IgD-negative memory B cell (primary cell): ENCODE measurements at regions not wholly inside any gene's neighbourhood (a gene's known extent, or its start where the extent isn't known, plus 50 kb on each side); places are given as distances from the start of the nearest gene placed in this dataset.

ENCODE experiments used
- H3K27ac Mint-ChIP-seq, 3 donors: one replicate each; pipeline ENCODE4 v1.8.0; 2020 to 2022; ENCODE audit warnings: mild to moderate bottlenecking in 3 of 3, mixed read lengths in 3 of 3, moderate library complexity in 1 of 3
- H3K27me3 Mint-ChIP-seq: one replicate; pipeline ENCODE4 v1.8.0; 2021; ENCODE audit warnings: mixed read lengths
- H3K36me3 Mint-ChIP-seq: one replicate; pipeline ENCODE4 v1.8.0; 2020; ENCODE audit warnings: mild to moderate bottlenecking, mixed read lengths
- H3K4me1 Mint-ChIP-seq, 3 donors: one replicate each; pipeline ENCODE4 v1.8.0; 2020 to 2022; ENCODE audit warnings: mixed read lengths in 3 of 3, mild to moderate bottlenecking in 1 of 3
- H3K4me3 Mint-ChIP-seq, 4 donors: one replicate each; pipeline ENCODE4 v1.8.0; 2020 to 2022; ENCODE audit warnings: mild to moderate bottlenecking in 4 of 4, mixed read lengths in 4 of 4, moderate library complexity in 3 of 4
- H3K9me3 Mint-ChIP-seq, 3 donors: one replicate each; pipeline ENCODE4 v1.8.0; 2020 to 2021; ENCODE audit warnings: mixed read lengths in 3 of 3, mild to moderate bottlenecking in 1 of 3

DNA sequence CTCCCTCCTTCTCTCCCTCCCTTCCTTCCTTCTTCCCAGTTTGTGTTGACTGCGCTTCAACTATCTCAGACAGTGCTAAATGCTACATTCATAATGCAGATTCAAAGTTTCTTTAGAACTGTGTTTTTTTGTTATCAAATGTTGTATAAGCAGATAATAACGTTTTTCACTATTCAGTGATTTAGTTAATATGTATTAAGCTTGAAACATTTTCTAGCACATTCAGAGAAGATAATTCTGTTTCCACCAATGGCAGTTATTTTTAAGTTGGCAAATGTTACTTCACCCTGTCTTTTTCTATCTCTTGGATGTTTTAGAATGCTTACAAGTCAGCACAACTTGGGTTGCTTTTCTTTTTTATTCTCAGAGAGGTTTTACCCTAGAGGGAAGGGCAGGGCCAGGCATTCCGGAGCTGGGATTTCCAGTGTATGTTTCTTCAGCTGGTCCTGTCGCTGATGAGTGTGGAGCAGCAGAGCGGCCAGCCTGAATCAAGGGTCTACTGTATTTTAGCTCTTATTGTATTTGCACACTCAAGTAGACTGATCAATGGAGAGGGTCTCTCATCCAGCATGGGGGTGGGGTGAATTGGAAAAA is 162.3 kb upstream of the ARHGAP20 start:
- Mint-ChIP-seq H3K4me3 (no peak overlapping the region), H3K4me1 (peaks cover 0 to 4% (median 2%) of the 10 kb centered on the region in 3 donors), H3K27me3 (no peaks in the 10 kb centered on the region), H3K9me3 (peaks cover 0 to 4% (median 0%) of the 10 kb centered on the region in 3 donors), H3K27ac (peak overlapping the region in 1 of 3 donors; percentile 2), H3K36me3 (no peaks in the 10 kb centered on the region)

DNA sequence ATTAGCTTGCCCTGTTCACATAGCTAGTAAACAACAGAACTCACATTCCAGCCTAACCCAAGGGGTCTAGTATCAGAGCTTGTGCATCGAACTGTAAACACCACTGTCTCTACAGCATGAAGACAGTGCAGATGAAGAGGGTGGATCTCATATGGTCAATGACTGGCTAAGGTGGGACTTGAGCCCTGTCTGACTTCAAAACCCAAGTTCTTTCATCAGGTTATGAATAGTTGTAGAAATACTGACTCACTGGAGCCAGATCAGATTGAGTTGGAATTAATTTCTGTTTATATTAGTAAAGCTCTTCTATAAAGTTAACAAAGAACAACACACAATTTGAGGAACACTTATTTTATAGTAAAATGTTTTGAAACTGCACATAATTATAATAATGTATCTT is 161.7 kb upstream of the ARHGAP20 start:
- Mint-ChIP-seq H3K27ac (no peak overlapping the region), H3K36me3 (no peaks in the 10 kb centered on the region), H3K27me3 (no peaks in the 10 kb centered on the region), H3K4me1 (peaks cover 0 to 4% (median 2%) of the 10 kb centered on the region in 3 donors), H3K9me3 (peaks cover 0 to 1% (median 0%) of the 10 kb centered on the region in 3 donors), H3K4me3 (no peak overlapping the region)

DNA sequence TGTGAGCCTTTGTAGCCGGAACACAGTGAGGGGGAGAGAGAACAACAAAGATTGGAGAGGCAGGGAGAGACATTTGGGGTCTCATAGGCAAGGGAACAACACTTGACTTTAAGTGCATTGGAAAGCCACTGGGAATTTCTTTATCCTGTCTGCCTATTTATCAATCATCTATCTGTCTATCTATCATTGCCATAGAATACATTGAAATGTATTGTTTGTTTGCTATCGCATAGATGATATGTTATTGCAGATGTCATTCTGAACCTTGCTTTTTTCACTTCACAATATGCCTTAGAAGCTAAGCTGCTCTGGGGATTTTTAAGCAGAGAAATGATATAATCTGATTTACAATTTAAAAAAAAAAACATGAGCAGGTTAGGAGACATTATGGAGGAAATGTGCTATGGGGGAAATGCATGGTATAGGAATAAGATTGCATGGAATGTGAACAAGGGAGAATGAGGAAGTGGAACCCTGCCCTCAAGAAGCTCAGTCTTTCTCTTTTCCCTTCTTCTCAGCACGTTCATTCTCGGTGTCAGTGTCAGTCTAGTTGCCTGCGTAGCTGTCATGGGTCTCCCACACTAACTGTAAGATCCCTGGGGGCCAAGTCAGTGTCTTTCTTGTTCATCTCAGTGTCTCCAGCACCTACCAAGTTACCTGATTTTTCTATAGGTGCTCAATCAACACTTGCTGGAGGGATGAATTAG is 158.7 kb upstream of the ARHGAP20 start:
- H3K4me1 Mint-ChIP-seq = peaks cover 0 to 4% (median 4%) of the 10 kb centered on the region in 3 donors
- no peaks in the 10 kb centered on the region for H3K9me3 Mint-ChIP-seq
- H3K36me3 Mint-ChIP-seq = no peaks in the 10 kb centered on the region
- peak overlapping the region in 1 of 4 donors; percentile 6 for H3K4me3 Mint-ChIP-seq
- no peaks in the 10 kb centered on the region for H3K27me3 Mint-ChIP-seq
- peak overlapping the region in 1 of 3 donors; percentile 48 for H3K27ac Mint-ChIP-seq

DNA sequence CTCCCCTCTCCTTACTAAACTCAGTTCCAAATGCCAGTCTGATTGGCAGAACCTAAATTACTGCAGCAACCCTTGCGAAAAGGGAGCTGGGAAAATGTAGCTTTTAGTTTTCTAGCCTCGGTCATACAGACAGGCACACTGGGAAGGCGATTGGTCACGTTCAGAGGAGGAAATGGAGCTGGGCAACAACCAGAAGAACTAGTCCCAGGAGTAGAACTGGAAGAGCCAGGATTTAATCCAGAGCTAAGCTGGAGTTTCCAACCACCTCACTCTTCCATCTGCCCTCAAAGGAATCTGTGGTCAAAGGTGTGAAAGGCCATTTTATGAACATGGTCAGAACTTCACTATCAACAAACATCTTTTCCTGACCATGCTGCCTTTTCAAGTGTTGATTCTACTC is 155.7 kb upstream of the ARHGAP20 start:
- peaks cover 0 to 4% (median 4%) of the 10 kb centered on the region in 3 donors for H3K4me1 Mint-ChIP-seq
- H3K27me3 Mint-ChIP-seq = no peaks in the 10 kb centered on the region
- no peaks in the 10 kb centered on the region for H3K9me3 Mint-ChIP-seq
- H3K4me3 Mint-ChIP-seq = no peak overlapping the region
- no peak overlapping the region for H3K27ac Mint-ChIP-seq
- no peaks in the 10 kb centered on the region for H3K36me3 Mint-ChIP-seq

DNA sequence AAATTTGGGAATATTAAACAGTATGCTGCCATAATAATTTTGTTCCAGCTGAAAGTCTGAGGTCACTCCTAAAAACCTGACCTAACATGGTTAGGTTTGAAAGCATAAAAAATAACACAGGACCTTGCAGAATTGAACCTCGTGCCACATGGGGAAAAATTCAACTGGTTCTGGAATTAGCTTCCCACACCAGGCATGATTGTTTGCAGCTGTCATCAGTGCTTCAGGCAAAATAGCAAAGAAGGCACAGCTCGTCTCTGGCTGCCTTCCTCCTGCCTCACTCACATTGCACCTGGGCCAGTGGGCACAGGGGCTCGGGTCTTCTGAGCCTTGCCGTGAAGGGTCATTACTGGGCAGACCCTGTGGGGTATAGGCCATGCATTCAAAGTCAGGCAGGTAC is 153.8 kb upstream of the ARHGAP20 start:
- Mint-ChIP-seq H3K4me1 (peaks cover 0 to 3% (median 2%) of the 10 kb centered on the region in 3 donors), H3K27me3 (no peaks in the 10 kb centered on the region), H3K4me3 (no peak overlapping the region)

DNA sequence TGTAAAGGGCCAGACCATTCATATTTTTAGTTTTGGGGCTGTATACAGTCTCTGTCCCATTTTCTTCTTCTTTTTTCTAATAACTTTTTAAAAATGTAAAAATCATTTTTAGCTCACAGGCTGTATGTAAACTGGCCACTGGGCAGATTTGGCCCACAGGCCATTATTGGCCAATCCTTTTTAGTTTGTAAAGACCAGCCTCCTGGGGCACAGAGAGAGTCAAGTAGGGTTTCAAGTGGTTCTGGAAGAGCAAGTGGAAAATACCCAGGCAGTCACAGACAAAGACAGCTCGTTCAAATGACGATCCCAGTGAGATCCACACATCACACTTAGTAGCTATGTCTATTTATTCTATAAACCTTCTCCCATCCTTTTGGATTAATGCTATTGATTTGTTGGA is 150.2 kb upstream of the ARHGAP20 start:
- Mint-ChIP-seq H3K4me1 (peaks cover 5 to 14% (median 13%) of the 10 kb centered on the region in 3 donors), H3K9me3 (no peaks in the 10 kb centered on the region), H3K36me3 (no peaks in the 10 kb centered on the region), H3K27me3 (peaks cover 1% of the 10 kb centered on the region), H3K4me3 (no peak overlapping the region), H3K27ac (no peak overlapping the region)

More for the DNA sequence above, 153.8 kb upstream of the ARHGAP20 start:
- H3K9me3 Mint-ChIP-seq = no peaks in the 10 kb centered on the region
- no peak overlapping the region for H3K27ac Mint-ChIP-seq
- no peaks in the 10 kb centered on the region for H3K36me3 Mint-ChIP-seq

DNA sequence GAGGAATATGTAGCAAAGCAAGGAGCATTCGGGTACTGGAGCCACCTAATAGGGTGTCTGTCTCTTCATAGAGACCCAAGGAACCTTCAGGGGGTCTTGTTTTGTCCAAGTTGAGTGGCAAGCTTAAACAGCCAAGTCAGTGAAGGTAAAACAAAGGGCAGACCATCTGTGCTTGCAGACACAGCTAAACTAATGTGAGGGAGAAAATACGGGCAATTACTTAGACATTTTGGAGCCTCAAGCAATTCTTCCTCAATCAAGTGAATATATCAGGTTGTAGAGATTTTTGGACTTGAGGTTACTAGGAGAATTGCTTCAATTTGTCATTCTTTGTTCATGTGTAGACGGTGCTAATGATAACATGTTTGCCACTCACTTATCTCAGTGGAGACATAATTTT is 148.2 kb upstream of the ARHGAP20 start:
- H3K9me3 Mint-ChIP-seq = no peaks in the 10 kb centered on the region
- H3K36me3 Mint-ChIP-seq = no peaks in the 10 kb centered on the region
- H3K4me3 Mint-ChIP-seq = no peak overlapping the region
- H3K27me3 Mint-ChIP-seq = peaks cover 1% of the 10 kb centered on the region
- peaks cover 6 to 23% (median 14%) of the 10 kb centered on the region in 3 donors for H3K4me1 Mint-ChIP-seq
- no peak overlapping the region for H3K27ac Mint-ChIP-seq

DNA sequence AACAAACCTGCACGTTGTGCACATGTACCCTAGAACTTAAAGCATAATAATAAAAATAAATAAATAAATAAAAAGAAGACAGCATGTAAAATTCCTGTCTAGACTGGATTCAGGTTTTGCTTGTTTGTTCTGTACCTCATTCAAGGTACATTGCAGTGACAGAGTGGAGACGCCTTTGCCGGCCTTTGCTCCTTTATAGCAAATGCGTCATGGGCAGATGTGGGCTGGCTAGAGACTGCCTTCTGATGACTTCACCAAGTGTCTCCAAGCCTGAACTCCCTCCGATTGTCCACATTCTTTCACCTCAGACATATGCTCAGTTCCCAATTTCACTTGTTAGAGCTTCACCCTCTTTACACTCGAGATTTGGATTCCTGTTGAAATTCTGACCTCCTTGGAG is 147.8 kb upstream of the ARHGAP20 start:
- Mint-ChIP-seq H3K4me3 (no peak overlapping the region), H3K36me3 (no peaks in the 10 kb centered on the region), H3K27ac (no peak overlapping the region), H3K9me3 (no peaks in the 10 kb centered on the region), H3K4me1 (peaks cover 6 to 23% (median 14%) of the 10 kb centered on the region in 3 donors), H3K27me3 (peaks cover 1% of the 10 kb centered on the region)

DNA sequence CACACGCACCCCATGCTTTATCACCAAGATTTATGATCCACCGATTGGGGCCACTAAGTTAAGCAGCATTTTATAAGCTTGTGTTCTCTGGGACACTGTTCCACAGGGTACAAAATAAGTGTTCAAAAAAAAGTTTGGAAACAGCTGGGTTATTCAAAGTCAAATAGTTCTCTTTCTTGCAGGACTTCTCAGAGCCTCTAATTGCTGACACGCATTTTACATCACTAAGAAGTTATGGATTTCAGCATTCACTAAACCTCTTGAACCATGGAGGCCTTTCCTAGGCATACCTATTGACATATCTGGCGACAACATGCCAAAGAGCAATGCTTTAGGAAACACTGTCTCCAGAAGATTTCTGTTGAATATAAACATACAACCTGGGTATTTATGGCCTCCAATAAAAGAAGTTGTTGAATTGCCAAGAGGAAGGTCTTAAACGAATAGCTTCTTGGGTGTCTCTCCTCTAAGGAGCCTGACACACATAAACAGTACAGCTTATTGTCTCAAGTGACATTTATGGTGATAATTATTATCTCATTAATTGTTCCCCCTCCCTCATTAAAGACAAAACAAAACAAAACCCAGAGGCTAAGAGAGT is 147.1 kb upstream of the ARHGAP20 start:
- Mint-ChIP-seq H3K4me1 (peaks cover 11 to 23% (median 14%) of the 10 kb centered on the region in 3 donors), H3K4me3 (no peak overlapping the region), H3K27ac (no peak overlapping the region), H3K36me3 (no peaks in the 10 kb centered on the region), H3K9me3 (no peaks in the 10 kb centered on the region), H3K27me3 (peaks cover 1% of the 10 kb centered on the region)

DNA sequence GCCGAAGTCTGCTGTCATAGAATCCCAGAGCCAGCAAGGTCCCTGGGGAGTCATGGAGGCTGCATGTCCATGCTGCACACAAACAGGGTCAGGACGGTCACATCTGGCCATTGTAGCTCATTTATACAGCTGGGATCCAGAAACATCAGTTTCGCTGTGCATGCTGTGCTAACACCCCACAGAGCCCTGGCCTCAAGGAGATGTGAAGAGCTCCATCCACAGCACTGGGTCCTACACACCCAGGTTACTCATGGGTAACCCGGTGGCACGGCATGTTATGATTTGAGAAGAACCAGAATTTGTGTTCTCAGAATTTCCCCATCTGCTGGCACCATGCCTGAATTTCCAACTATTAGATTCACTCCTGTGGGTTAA is 146.3 kb upstream of the ARHGAP20 start:
- no peak overlapping the region for H3K27ac Mint-ChIP-seq
- no peaks in the 10 kb centered on the region for H3K9me3 Mint-ChIP-seq
- no peak overlapping the region for H3K4me3 Mint-ChIP-seq
- H3K36me3 Mint-ChIP-seq = no peaks in the 10 kb centered on the region
- peaks cover 1% of the 10 kb centered on the region for H3K27me3 Mint-ChIP-seq
- H3K4me1 Mint-ChIP-seq = peaks cover 11 to 23% (median 14%) of the 10 kb centered on the region in 3 donors

DNA sequence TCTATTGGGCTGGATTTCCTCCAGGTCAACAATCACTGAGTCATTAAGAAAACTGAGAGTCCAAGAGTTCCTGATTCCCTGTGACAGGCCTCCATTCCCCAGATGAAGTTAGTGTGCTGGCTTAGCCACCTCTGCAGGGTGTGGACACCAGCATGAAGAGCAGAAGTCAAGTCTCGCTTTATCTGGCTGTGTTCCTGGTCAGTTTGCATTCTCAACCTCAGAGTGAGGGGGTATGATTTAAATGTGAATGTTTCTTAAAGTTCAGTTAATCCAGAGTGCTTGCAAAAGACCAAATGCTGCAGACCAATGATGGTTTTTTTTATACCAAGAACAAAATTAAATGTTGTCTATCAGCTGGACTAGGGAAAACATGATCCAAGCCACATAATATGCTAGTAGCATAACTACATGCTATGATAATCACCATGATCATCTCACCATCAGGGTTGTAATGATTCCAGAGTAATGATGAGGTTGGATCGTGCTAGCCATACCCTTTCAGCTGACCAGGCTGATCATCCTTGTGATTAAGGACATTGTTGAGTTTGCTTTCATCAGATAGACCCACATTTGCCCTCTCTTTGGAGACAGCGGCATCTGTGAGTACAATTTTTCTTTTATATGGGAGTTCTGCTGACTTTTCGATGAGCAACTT is 145.8 kb upstream of the ARHGAP20 start:
- Mint-ChIP-seq H3K4me1 (peaks cover 11 to 23% (median 14%) of the 10 kb centered on the region in 3 donors), H3K27me3 (peaks cover 1% of the 10 kb centered on the region), H3K9me3 (no peaks in the 10 kb centered on the region), H3K27ac (no peak overlapping the region), H3K4me3 (peak overlapping the region in 1 of 4 donors; percentile 60), H3K36me3 (no peaks in the 10 kb centered on the region)

DNA sequence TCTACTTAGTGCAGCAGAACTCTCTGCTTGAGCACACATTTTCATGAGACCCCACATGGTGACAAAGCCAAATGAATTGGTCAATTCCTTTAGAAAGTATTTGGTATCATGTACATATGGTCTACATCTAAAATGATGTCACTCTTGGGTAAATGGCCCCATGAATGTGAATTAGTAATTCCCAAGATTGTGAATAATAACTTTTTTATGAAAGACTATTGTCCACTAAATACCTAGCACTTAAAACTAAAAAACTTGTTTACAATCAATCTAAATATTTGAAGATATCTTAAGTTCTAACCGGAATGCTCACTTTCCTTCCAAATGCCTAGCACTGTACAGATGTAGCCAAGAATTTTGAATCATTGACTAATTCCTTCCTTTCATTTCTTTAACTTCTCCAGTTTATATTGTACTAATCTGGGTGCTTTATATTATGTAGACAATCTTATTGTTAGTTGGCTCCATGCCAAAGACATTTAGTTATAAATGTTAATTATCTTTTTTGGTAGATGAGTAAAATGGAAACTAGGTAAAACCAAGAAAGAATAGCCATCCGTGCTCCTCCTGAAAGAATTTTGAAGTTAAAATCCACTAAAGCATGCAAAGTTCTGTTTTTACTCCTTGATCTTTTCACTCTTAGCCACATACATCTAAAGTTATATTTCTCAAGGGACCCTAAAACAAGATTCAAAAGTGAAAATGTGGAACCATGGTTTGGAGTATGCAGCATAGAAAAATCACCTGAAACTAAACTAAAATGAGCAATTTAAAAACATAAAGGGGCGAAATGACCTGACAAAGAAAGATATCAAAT is 145.0 kb upstream of the ARHGAP20 start:
- Mint-ChIP-seq H3K27me3 (peaks cover 1% of the 10 kb centered on the region), H3K4me3 (peak overlapping the region in 1 of 4 donors; percentile 60), H3K27ac (no peak overlapping the region), H3K4me1 (peaks cover 11 to 23% (median 14%) of the 10 kb centered on the region in 3 donors), H3K9me3 (no peaks in the 10 kb centered on the region), H3K36me3 (no peaks in the 10 kb centered on the region)

DNA sequence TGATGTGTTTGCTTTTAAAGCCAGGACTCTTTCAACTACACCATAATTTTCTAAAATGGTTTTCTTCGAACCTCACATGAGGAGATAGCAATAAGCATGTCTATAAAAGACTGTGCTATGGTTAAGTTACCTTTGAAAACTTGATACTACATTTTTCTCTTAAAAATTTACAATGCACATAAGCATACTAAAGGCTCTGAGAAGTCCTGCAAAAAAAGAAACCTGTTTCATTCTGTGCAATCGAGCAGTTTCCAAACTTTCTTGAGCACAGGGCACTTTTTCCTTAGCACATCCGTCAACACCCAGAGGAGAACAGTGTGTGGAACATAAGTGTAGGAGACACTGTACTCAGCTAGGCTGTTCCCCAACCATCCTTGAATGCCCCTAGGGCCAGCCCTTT is 144.1 kb upstream of the ARHGAP20 start:
- H3K4me3 Mint-ChIP-seq = no peak overlapping the region
- no peaks in the 10 kb centered on the region for H3K9me3 Mint-ChIP-seq
- H3K4me1 Mint-ChIP-seq = peaks cover 11 to 23% (median 14%) of the 10 kb centered on the region in 3 donors
- H3K36me3 Mint-ChIP-seq = no peaks in the 10 kb centered on the region
- no peak overlapping the region for H3K27ac Mint-ChIP-seq
- H3K27me3 Mint-ChIP-seq = peaks cover 3% of the 10 kb centered on the region

DNA sequence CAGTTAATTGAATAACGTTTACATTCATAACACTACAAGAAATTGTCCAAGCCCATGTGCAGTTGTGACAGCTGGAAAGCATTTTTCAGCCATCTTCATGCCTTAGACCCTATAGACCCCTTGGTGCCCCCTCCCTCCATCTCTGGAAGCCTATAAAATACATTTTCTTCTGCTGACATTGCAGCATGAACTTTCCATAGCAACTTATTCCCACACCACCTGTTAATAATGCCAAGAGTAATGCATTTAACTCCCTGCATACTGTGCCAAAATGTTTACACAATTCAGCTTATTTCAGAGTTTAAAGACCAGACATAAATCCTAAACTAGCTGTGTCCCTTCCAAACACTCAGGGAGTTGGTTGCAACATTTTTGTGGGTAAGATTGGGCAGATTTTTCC is 143.0 kb upstream of the ARHGAP20 start:
- Mint-ChIP-seq H3K4me3 (no peak overlapping the region), H3K27me3 (peaks cover 3% of the 10 kb centered on the region), H3K27ac (no peak overlapping the region), H3K9me3 (no peaks in the 10 kb centered on the region), H3K4me1 (peaks cover 11 to 23% (median 14%) of the 10 kb centered on the region in 3 donors), H3K36me3 (no peaks in the 10 kb centered on the region)
